Esophagus muscularis mucosa (tissue), 4 donors: ENCODE measurements at regions not wholly inside any gene's neighbourhood (a gene's known extent, or its start where the extent isn't known, plus 50 kb on each side); places are given as distances from the start of the nearest gene placed in this dataset.

Source experiments
- CTCF ChIP-seq, 3 experiments: fragments of 200-600 bp in 2 of 3; fragments of 450-650 bp in 1 of 3; sonication (generic) in 2 of 3; IDR thresholded peaks; one replicate each; pipeline ENCODE4 v1.5.1; 2017 to 2019; ENCODE audit warnings: antibody characterized with exemption in 3 of 3, mild to moderate bottlenecking in 2 of 3, moderate library complexity in 1 of 3
- EP300 ChIP-seq: sonication (generic); formaldehyde crosslinking; IDR thresholded peaks from one replicate; pipeline ENCODE4 v1.6.1; 2017; ENCODE audit warnings: antibody characterized with exemption
- POLR2A ChIP-seq: fragments of 450-650 bp; IDR thresholded peaks from one replicate; pipeline ENCODE4 v1.6.1; 2017; ENCODE audit warnings: antibody characterized with exemption, moderate library complexity, mild to moderate bottlenecking, low read depth
- POLR2AphosphoS5 ChIP-seq, 2 donors: sonication (generic); formaldehyde crosslinking; IDR thresholded peaks; one replicate each; pipeline ENCODE4 v1.6.1; 2017; ENCODE audit warnings: antibody characterized with exemption in 2 of 2

DNA sequence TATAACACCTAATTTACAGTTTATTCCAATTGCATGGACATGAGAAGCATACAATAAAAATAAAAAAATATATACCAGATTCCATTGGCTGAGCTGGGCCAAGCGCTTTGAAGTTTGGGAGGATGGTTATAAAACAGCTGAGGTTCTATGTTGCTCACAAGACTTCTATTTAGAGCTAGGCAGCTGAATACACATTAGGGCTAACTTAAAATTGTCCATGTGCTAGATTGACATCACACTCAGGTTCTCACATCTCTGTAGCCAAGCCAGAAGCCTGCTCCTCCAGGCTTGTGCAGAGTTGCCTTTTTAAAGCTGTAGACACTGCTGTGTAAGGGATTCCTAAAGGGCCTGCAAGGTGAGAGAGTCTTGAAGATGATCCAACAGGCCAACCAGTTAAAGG is 871.1 kb upstream of the FANCL start:
- TF ChIP-seq CTCF (IDR thresholded peaks at IDR 0.05) = no peak
- TF ChIP-seq POLR2AphosphoS5 (IDR thresholded peaks at IDR 0.05) = no peak
- TF ChIP-seq POLR2A = no peak
- no peak for TF ChIP-seq EP300
